GM12891 (cell line): ENCODE measurements at regions not wholly inside any gene's neighbourhood (a gene's known extent, or its start where the extent isn't known, plus 50 kb on each side); places are given as distances from the start of the nearest gene placed in this dataset.

ENCODE experiments used
- PAX5 ChIP-seq: IDR thresholded peaks from 2 replicates; pipeline ENCODE4 v1.6.1; 2011; ENCODE audit warnings: low read length, moderate library complexity, mild to moderate bottlenecking; ENCODE audit not compliant: insufficient read depth, severe bottlenecking
- POLR2A ChIP-seq: IDR thresholded peaks from 2 replicates; pipeline ENCODE4 v1.6.1; 2011; ENCODE audit warnings: low read depth, low read length, control low read depth
- POLR2AphosphoS5 ChIP-seq: IDR thresholded peaks from 2 replicates; pipeline ENCODE4 v1.6.1; 2011; ENCODE audit warnings: low read depth, low read length, control low read depth
- TAF1 ChIP-seq: IDR thresholded peaks from 2 replicates; pipeline ENCODE4 v1.6.1; 2011; ENCODE audit warnings: low read depth, low read length, control low read depth

- no peak for TF ChIP-seq POLR2A
- TF ChIP-seq TAF1: no peak
- TF ChIP-seq PAX5: no peak
- no peak for TF ChIP-seq POLR2AphosphoS5
Observed at GRCh38 chr9:34810187-34810524, 100.2 kb upstream of the CCL21 start.
